Fibroblast of mammary gland (primary cell): ENCODE measurements at regions not wholly inside any gene's neighbourhood (a gene's known extent, or its start where the extent isn't known, plus 50 kb on each side); places are given as distances from the start of the nearest gene placed in this dataset.

ENCODE experiments used
- DNase-seq: peaks from one replicate; pipeline ENCODE4 v3.0.0-alpha.2; 2010; ENCODE audit warnings: low read depth
- H3K4me3 ChIP-seq: 2 replicates; pipeline ENCODE4 v1.5.1; 2011; ENCODE audit warnings: low read depth, mild to moderate bottlenecking, low read length, moderate library complexity; ENCODE audit not compliant: control insufficient read depth
- TF ChIP-seq, protein P1 (sequence below): conservative IDR thresholded peaks from 2 replicates; pipeline ENCODE4 v1.5.1; 2011; ENCODE audit warnings: low read depth, low read length, inconsistent platforms; ENCODE audit not compliant: control insufficient read depth, insufficient read depth

DNA sequence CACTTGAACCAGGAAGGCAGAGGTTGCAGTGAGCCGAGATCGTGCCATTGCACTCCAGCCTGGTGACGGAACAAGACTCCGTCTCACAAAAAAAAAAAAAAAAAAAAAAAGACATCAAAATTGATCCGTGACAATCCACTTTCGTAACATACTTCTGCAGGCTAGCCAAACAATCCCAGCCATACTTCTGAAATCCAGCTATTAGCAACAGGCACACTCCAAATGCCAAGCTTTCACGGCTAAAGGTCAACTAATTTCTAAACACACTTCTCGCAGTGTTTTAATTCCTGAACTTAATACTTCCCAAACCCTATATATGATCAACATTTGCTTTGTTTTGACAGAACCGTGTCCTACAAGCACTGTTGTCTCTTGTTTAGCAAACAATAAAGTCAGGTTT, 411.3 kb upstream of the RUNX1 start:
- TF ChIP-seq, protein P1, sequence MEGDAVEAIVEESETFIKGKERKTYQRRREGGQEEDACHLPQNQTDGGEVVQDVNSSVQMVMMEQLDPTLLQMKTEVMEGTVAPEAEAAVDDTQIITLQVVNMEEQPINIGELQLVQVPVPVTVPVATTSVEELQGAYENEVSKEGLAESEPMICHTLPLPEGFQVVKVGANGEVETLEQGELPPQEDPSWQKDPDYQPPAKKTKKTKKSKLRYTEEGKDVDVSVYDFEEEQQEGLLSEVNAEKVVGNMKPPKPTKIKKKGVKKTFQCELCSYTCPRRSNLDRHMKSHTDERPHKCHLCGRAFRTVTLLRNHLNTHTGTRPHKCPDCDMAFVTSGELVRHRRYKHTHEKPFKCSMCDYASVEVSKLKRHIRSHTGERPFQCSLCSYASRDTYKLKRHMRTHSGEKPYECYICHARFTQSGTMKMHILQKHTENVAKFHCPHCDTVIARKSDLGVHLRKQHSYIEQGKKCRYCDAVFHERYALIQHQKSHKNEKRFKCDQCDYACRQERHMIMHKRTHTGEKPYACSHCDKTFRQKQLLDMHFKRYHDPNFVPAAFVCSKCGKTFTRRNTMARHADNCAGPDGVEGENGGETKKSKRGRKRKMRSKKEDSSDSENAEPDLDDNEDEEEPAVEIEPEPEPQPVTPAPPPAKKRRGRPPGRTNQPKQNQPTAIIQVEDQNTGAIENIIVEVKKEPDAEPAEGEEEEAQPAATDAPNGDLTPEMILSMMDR: no peak
- no peak for DNase-seq
- no peak overlapping the region for H3K4me3 ChIP-seq

DNA sequence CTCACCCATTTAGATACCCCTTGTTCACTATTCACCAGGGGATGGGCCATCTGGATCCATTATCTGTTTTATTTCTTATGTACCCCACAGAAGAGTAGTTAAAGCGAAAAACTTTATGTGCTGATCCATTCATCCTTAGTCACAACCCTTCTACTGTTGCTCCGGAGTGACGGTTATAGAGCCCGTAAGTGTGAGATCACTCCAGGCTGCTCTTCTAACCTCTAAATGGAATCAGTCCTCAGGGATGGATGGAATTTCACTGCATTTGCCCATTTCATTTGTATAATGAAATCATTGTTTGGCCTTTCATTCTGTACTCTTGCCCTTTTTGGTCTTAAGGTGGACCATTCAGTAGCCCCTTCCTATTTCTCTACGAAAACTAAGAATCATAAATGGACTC, 409.3 kb upstream of the RUNX1 start:
- TF ChIP-seq, protein P1: no peak
- DNase-seq: peak; percentile 8
- H3K4me3 ChIP-seq: no peak overlapping the region

GRCh38 chr21:35457097-35457804, 408.1 kb upstream of the RUNX1 start:
- peak; percentile 12 for DNase-seq
- no peak overlapping the region for H3K4me3 ChIP-seq
- TF ChIP-seq, protein P1: no peak

- TF ChIP-seq, protein P1: no peak
- no peak overlapping the region for H3K4me3 ChIP-seq
- no peak for DNase-seq
These were observed 402.2 kb upstream of the RUNX1 start for GRCh38 chr21:35451276-35451675.

DNA sequence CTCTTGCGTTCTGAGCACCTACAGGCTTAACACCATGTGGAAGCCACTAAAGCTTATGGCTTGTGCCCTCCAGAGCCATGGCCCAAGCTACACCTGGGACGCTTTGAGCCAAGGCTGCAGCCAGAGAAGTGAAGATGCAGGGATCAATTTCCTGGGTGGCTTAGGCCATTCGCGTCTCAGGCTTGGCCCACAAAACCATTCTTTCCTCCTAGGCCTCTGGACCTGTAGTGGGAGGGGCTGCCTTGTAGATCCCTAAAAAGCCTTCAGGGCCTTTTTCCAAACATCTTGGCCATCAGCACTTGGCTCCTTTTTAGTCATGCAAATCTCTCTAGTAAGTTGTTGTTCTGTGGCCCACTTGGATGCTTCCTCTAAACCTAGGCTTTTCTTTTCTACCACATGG, 401.7 kb upstream of the RUNX1 start:
- TF ChIP-seq, protein P1: no peak
- no peak overlapping the region for H3K4me3 ChIP-seq
- DNase-seq: no peak

GRCh38 chr21:35449846-35450245, 400.7 kb upstream of the RUNX1 start:
- no peak for DNase-seq
- TF ChIP-seq, protein P1: no peak
- no peak overlapping the region for H3K4me3 ChIP-seq
